ENCODE measurements at regions not wholly inside any gene's neighbourhood (a gene's known extent, or its start where the extent isn't known, plus 50 kb on each side); places are given as distances from the start of the nearest gene placed in this dataset.

DNA sequence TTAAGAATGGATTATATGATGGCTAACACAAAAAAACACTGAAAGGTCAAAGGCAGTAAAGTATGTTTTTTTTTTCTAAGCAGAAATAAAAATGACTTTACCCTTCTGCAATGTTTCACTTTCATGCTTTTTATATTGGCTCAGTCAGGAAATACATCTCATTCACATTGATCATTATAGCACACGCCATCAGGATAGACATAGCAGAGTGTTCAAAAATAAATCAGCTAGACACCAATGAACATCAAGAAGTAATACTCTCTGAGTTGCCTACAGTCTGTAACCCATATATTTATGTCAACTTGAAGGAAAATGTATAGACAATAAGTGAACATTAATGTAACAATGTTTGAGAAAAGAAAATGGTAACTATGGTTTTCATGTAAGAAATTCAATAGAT is 535.2 kb upstream of the EPHA7 start:
- no peak for TF ChIP-seq CTCF (optimal IDR thresholded peaks at IDR 0.05 in 1 of 3, IDR thresholded peaks at IDR 0.05 in 1 of 3, conservative IDR thresholded peaks at IDR 0.05 in 1 of 3; ENCODE audit: extremely low read depth in 1 of 3, insufficient read depth in 2 of 3, low read length in 3 of 3)
- TF ChIP-seq EZH2 (IDR thresholded peaks at IDR 0.05; ENCODE audit: low read length): no peak
